ENCODE measurements at regions not wholly inside any gene's neighbourhood (a gene's known extent, or its start where the extent isn't known, plus 50 kb on each side); places are given as distances from the start of the nearest gene placed in this dataset.
"Not testable (repeated sequence)": the region's sequence is repeated elsewhere in the genome, so short reads cannot be mapped to it uniquely, and the experiment has no call there.

DNA sequence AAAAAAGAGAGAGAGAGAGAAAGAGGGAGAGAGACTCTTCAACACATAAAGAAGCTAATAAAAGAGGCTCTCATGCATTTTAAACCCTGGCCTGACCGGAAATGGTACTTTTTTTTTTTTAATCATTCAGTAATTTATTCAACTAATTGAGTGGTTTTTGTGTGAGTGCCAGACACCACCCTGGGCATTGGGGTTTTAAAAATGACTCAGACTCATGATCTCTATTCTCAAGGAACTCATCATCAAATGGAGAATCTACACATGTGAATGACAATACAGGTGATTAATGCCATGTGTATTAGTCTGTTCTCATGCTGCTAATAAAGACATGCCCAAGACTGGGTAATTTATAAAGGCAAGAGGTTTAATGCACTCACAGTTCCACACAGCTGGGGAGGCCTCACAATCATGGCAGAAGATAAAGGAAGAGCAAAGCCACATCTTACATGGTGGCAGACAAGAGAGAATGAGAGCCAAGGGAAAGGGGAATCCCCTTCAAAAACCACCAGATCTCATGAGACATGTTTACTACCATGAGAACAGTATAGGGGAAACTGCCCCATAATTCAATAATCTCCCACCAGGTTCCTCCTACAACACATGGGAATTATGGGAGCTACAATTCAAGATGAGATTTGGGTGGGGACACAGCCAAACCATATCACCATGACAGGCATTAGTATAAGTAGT, 158.5 kb upstream of the AUTS2 start:
- DNase-seq (ENCODE audit: low read depth): no peak

DNA sequence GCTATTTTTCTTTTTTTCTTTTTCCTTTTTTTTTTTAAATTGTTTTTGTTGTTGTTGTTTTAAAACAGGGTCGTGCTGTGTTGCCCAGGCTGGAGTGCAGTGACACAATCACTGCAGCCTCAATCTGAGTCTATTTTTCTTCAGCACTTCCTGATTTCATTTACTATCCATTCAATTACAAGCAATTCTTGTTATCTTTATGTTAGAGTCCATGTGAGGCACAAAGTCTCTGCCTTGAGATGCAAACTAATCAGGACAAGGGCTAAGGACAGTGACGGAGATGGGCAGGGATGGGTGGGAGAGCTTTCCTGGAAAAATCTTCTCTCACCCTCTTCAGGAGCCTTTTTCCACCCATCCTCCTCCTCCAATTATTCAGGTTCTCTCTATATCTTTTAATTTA, 157.3 kb upstream of the AUTS2 start:
- DNase-seq (ENCODE audit: low read depth): no peak

DNA sequence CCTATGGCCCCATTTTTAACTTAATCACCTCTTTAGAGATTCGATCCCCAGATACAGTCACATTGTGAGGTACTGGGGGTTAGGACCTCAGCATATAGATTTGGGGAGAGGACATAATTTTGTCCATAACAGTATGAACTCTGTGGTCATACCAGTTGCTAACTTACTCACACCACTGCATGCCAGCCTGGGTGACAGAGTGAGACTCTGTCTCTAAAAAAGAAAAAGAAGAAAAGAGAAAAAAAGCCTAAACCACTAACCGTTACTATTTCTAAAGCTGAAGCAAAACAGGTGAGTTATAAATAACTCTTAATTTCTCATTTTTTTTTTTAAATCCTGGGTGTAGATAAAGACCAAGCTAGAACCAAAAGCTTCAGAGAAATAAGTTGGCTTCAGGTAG, 155.1 kb upstream of the AUTS2 start:
- DNase-seq (ENCODE audit: low read depth): no peak

DNA sequence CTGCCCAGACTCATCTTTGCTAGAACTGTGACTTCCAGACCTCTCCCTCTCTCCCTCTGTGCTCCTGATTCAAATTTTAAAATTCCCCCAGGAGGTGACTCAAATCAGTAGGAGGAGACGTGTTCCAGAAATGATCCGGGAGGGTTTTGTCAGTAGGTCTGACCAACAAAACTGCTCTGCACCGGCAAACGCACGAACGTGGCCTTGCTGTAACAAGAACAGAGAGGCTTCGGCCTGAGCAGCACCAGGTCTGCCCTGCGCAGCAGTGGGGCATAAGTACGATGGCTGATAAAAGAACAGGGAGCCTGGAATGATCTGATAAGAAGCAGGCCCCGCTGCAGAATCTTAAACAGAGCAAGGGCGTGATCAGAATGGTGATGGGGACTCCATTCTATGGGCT, 152.7 kb upstream of the AUTS2 start:
- DNase-seq (ENCODE audit: low read depth): no peak

DNA sequence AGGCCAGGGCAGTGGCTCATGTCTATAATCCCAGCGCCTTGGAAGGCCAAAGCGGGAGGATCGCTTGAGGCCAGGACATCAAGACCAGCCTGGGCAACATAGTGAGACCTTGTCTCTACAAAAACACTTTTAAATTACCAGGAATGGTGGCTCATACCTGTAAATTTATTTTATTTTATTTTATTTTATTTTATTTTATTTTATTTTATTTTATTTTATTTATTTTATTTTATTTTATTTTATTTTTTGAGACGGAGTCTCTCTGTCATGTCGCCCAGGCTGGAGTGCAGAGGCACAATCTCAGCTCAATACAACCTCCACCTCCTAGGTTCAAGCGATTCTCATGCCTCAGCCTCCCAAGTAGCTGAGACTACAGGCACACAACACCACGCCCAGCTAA, 152.1 kb upstream of the AUTS2 start:
- not testable (repeated sequence) for DNase-seq (ENCODE audit: low read depth)

DNA sequence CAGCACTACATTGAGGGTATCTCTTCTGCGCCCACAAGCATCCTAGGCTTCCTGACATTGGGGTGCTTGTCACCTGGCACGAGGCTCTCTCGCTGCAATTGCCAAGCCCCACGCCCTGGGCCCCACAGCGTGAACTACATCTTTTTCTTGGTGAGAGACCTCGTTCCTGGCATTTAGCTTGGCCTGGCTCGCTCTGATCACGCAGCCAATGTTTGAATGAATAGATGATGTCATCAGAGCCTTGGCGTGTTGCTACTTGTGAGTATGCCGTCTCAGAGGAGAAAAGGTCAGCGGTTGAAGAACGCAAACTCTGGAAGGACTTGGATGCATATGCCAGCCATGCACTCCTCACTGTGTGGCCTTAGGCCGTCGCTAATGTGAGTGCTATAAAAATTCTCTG, 150.2 kb upstream of the AUTS2 start:
- no peak for DNase-seq (ENCODE audit: low read depth)

DNA sequence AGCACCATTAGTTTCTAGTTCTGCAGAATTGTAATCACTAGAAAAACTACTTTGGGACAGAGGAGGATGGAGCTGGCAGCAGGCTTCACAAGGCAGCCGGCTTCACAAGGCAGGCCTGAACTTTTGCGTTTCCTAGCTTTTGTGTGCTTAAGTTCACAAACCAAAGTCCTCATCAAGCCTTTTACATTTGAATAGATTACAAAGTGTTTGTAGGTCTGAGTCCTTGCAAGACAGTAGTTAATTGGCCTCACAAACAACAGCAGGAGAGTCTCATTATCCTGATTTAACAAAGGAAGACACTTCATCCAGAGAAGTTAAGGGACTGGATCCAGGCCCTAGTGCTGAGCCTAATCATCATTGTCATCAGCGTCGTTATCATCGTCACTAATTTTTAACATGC, 147.8 kb upstream of the AUTS2 start:
- no peak for DNase-seq (ENCODE audit: low read depth)

DNA sequence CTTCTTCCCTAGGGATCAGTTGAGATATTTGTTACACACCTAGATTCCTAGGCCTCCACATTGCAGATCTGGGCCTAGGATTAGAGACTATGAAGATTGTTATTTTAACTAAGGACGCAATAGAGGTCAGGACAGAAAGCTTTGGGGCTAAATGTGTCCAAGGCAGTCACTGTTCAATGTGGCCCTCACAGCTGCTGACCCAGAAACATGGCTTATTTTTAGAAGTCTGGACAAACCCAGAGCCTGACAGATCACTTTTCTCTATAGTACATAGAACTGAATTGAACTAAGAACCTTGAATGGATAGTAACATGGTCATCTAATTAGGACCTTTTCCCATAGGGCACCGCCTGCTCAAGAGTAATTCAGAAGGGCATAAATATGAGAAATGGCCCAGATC, 146.6 kb upstream of the AUTS2 start:
- no peak for DNase-seq (ENCODE audit: low read depth)

DNA sequence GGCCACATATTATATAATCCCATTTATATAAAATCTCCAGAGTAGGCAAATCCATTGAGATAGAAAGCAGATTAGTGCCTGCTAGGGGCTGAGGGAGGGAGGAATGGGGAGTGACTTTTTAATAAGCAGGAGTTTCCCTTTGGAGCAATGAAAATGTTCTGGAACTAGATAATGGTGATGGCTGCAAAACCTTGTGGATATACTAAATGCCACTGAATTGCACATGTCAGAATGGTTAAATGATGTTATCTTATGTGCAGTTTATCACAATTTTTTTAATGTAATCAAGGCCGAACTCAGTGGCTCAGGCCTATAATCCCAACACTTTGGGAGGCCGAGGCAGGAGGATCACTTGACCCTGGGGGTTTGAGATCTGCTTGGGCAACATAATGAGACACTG, 145.5 kb upstream of the AUTS2 start:
- DNase-seq (ENCODE audit: low read depth): no peak

DNA sequence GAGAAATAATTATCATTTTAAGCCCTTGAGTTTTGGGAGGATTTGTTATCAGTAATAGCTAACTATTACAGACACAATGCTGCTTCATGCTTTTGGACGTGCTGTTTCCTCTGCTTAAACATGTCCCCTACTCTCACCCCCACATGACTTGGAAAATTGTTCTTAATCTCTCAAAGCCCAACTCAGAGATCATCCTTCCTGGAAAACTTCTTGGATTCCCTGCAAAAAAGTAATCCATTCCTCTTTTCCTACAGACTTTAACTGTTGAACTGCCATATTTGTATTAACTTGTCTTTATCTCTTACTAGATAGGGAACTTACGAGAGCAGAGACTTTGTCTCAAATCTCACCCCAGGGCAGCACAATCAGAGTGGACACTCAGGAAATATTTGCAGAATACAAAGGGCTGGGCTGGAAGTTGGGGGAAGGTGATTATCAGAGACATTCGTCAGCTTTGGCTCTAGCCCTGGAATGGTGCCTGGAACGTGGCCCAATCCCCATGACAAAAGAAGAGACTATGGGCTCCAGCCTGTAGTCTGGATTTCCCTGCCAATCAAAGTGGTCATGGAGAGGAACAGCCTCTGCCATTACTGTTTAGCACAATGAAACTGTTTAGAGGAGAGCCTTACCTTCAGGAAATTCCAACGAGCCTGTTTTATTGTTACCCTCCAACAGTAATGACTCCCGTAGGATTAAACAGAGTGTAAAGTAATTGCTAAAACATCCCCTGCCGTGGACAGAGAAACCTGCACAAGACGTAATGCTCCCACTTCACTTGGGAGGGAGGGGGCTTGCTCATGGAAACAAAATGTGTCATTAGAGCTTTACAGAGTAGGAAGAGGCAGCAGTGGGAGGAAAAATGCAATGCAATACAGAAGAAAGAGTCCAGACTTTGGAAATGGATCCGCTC, 140.4 kb upstream of the AUTS2 start:
- no peak for DNase-seq (ENCODE audit: low read depth)

DNA sequence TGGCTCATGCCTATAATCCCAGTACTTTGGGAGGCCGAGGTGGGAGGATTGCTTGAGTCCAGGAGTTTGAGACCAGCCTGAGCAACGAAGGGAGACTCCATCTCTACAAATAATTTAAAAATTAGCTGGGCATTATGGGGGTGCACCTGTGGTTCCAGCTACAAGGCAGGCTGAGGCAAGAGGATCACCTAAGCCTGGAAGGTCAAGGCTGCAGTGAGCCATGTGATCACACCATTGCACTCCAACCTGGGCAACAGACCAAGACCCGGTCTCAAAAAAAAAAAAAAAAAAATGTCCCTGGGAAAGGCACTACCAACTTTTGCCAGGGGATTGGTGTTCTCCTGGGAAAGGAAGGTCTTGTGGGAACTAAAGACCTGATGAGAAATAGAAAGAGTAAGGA, 134.2 kb upstream of the AUTS2 start:
- DNase-seq (ENCODE audit: low read depth): no peak

DNA sequence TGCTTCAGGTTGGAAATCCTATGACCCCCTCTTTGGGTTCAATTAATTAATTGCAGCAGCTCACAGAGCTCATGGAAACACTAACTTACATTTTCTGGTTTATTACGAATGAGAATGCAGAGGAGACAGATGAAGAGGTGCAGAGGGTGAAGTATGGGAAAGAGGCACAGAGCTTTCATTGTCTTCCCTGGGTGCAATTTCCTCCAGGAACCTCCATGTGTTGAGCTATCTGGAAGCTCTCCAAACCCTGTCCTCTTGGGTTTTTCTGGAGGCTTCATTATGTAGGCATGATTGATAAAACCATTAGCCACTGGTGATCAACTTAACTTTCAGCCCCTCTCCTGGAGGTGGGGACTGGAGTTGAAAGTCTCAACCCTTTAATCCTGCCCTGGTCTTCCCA, 133.0 kb upstream of the AUTS2 start:
- no peak for DNase-seq (ENCODE audit: low read depth)

DNA sequence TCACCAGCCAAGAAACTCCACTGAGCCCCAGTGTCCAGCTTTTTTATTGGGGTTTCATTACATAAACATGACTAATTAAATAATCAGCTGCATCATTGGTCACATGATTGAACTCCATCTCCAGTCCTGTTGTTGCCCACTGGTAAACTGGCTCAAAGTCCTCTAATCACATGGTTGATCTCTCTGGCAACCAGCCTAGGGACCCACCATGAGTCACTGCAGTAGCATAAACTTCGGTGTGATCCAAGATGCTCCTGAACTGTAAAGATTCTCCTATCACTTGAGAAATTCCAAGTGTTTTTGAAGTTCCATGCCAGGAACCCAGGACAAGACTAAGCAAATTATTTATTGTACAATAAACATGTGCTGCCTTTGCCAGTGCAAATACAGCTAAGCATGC, 130.4 kb upstream of the AUTS2 start:
- no peak for DNase-seq (ENCODE audit: low read depth)

DNA sequence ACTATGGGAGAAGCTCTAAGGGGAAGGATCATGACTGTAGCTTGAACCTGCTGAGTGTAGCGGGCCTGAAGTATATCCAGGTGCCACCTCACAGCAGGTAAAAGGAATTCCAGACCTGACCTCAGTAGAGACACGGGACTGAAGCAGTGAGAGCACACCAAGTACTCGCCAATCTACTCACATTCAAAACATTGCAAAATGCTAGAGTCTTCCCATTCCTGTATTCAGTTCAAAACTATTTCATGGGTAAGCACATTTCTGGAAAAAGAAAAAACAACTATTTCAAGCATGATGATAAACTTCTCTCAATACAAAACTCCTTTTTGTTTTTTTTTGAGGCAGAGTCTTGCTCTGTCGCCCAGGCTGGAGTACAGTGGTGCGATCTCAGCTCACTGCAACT, 121.9 kb upstream of the AUTS2 start:
- DNase-seq (ENCODE audit: low read depth): no peak

DNA sequence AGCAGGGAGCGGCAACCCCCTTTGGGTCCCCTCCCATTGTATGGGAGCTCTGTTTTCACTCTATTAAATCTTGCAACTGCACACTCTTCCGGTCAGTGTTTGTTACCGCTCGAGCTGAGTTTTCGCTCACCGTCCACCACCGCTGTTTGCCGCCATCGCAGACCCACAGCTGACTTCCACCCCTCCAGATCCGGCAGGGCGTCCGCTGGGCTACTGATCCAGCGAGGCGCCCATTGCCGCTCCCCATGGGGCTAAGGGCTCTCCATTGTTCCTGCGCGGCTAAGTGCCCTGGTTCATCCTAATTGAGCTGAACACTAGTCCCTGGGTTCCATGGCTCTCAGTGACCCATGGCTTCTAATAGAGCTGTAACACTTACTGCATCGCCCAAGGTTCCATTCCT, 115.6 kb upstream of the AUTS2 start:
- no peak for DNase-seq (ENCODE audit: low read depth)

DNA sequence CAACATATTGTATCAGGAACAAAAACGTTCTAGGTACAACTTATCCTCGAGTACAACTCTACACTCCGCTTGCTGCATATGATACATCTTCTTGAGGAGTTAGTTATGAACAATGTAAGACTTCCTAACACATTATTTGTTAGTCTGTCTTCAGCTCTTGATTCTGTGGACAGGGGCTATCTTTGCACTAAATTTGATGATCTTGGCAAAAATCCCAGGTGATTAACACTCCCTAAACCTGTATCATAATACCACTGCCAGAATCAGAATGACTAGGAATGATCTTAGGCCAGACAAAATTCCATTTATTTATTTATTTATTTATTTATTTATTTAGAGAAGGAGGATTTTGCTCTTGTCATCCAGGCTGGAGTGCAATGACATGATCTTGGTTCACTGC, 108.7 kb upstream of the AUTS2 start:
- DNase-seq (ENCODE audit: low read depth): no peak

DNA sequence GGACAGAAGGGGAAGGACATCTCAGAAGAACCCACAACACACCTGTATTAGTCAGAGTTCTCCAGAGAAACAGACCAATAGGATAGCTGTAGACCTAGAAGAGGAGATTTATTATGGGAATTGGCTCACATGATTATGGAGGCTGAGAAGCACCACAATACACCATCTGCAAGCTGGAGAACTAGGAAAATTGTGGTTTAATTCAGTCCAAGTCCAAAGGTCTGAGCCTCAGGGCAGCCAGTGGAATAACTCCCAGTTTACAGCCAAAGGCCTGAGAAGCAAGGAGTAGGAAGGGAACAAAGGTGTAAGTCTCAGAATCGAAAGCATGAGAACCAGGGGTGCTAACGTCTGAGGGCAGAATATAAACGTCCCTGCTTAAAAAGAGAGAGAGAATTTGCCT, 99.6 kb upstream of the AUTS2 start:
- DNase-seq (ENCODE audit: low read depth): no peak

DNA sequence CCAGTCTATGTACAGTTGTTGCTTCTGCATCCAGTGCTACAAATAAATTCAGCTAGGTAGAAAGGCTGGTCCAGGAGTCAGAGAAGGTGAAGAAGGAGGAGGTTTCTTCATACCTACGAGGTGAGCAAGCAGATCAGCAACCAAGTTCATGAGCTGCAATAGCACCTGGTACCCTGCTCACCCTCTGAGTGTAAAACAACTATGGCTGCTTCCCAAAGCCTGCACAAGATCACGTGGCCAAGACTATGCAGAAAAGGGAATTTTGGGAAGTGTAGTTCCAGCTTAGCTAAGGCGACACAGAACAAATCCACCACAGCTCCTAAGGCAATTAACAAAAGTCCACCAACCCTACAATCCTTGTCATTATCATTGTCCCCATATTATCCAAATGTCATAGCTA, 95.9 kb upstream of the AUTS2 start:
- DNase-seq (ENCODE audit: low read depth): no peak

DNA sequence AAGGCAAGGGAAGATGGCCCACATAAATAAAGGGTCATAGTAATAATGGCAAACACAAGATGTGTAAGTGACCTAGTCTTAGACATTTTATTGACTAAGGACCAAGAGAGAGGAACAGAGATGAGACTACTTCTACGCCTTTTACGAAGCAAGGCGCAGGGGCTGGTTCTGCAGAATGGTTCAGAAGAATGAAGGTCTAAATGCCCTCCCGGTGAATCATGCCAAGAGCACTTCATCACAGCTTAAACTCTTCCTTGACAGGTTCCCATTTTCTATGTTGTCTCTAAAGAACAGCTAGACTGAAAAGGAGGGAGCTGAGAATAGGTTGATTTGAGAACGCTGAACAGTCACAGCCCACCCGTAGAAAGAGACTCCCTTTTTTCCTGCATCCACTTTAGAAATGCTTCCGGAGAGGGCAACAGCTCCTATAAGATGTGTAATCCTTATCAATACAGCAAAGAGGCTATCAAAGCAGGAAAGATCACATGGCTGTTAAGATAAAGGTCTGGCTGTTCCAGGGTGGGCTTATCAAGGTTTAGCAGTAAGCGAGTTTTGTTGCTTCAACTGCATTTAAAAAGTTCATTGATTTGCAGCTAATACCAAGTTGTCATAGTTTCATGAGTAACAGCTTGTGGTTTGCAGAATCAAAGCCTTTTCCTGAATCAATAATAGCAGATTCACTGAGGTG, 93.4 kb upstream of the AUTS2 start:
- no peak for DNase-seq (ENCODE audit: low read depth)

DNA sequence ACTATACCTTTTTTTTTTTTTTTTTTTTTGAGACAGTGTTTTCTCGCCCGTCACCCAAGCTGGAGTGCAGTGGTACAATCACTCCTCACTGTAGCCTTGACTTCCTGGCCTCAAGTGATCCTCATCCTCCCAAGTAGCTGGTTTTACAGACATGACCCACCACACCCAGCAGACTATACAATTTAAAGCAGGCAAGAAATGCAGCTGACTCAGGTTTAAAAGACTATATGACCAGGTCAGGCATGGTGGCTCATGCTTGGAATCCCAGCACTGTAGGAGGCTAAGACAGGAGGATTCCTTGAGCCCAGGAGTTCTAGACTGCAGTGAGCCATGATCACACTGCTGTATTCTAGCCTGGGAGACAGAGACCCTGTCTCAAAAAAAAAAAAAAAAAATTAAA, 89.5 kb upstream of the AUTS2 start:
- DNase-seq (ENCODE audit: low read depth): no peak

DNA sequence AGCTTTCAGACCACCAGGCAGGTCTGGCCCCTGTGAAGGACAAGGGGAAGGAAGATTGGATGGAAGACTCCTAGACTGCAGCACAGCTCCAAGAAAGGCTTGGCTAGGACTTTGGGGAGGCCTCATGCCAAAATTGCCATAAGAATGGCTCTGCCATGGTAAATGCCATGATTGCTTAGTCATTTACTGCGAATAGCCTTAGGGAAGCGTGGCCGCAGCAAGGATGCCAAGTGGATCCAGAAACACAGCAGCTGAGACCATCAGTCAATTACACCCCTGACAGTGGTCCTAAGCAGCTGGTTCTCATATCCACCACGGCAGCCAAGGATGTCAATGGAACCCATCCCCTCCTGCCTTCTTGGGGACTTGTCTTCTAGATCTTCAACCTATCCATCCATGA, 88.2 kb upstream of the AUTS2 start:
- no peak for DNase-seq (ENCODE audit: low read depth)

DNA sequence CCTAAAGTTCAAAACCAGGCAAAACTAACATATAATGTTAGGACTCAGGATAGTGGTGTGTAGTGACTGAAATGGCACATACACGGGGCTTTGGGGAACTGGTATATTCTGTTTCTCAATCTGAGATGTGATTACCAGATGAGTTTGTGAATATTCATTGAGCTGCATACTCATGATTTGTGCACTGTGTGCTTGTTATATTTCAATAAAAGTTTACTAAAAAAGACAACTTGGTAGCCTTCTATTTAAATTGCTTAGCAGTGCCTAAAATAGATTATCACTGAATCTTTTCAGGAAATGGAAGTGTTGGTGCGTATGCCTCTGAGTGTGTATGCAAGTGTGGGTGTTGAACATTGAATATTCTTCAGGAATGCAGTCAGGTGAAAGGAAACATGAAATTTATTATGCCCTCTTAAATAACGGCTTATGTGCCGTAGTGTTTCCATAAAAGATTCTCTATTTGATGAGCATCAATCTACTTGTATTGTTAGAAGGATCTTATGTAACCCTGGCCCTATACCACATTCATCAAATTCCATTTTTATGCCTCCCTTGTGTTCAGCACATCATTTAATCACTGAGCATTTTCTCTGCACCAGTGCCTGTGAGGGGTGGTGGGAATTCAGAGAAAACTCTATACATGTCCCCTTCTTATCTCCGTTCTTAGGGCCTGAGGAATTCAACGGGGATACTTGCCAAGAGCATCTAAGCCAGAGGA, 82.6 kb upstream of the AUTS2 start:
- no peak for DNase-seq (ENCODE audit: low read depth)

Measured in fibroblast of gingiva (primary cell).